Suprapubic skin (tissue), 4 donors: ENCODE measurements at regions not wholly inside any gene's neighbourhood (a gene's known extent, or its start where the extent isn't known, plus 50 kb on each side); places are given as distances from the start of the nearest gene placed in this dataset.

ENCODE experiments used
- DNase-seq, 2 donors: peaks; one replicate each; pipeline ENCODE4 v3.0.0-alpha.2; 2019; ENCODE audit warnings: low spot score in 2 of 2
- H3K27ac ChIP-seq: fragments of 200-600 bp; sonication (generic); one replicate; pipeline ENCODE4 v1.5.1; 2019
- H3K27me3 ChIP-seq: fragments of 200-600 bp; sonication (generic); one replicate; pipeline ENCODE4 v1.5.1; 2019
- H3K36me3 ChIP-seq: fragments of 200-600 bp; sonication (generic); one replicate; pipeline ENCODE4 v1.5.1; 2019
- H3K4me1 ChIP-seq: fragments of 200-600 bp; sonication (generic); one replicate; pipeline ENCODE4 v1.5.1; 2019
- H3K4me3 ChIP-seq: fragments of 200-600 bp; sonication (generic); one replicate; pipeline ENCODE4 v1.5.1; 2019; ENCODE audit warnings: mild to moderate bottlenecking
- H3K9me3 ChIP-seq: fragments of 200-600 bp; sonication (generic); one replicate; pipeline ENCODE4 v1.5.1; 2019
- CTCF ChIP-seq, 2 donors: fragments of 200-600 bp in 1 of 2; fragments of 450-650 bp in 1 of 2; sonication (generic) in 1 of 2; IDR thresholded peaks; one replicate each; pipeline ENCODE4 v1.5.1; 2016 to 2019; ENCODE audit warnings: antibody characterized with exemption in 2 of 2, mild to moderate bottlenecking in 1 of 2, moderate library complexity in 1 of 2
- EP300 ChIP-seq: sonication (generic); formaldehyde crosslinking; IDR thresholded peaks from one replicate; pipeline ENCODE4 v1.6.1; 2017; ENCODE audit warnings: antibody characterized with exemption
- POLR2A ChIP-seq, 2 donors: fragments of 450-650 bp; IDR thresholded peaks; one replicate each; pipeline ENCODE4 v1.6.1; 2017; ENCODE audit warnings: antibody characterized with exemption in 2 of 2, mild to moderate bottlenecking in 2 of 2, moderate library complexity in 2 of 2
- POLR2AphosphoS5 ChIP-seq, 3 donors: sonication (generic); formaldehyde crosslinking; IDR thresholded peaks; one replicate each; pipeline ENCODE4 v1.6.1; 2017; ENCODE audit warnings: antibody characterized with exemption in 3 of 3
- WGBS: methylation state at CpG from one replicate; pipeline ENCODE4 v1.1.5; 2018; 5-methylcytosine and 5-hydroxymethylcytosine counted together

GRCh38 chr7:49638166-49638565 is 135.3 kb upstream of the VWC2 start:
- no peaks in the 10 kb centered on the region for H3K4me1 ChIP-seq
- H3K27me3 ChIP-seq = no peaks in the 10 kb centered on the region
- H3K27ac ChIP-seq = no peak overlapping the region
- WGBS = 81% methylated on average over 3 of the region's 3 CpGs
- no peak overlapping the region for H3K4me3 ChIP-seq
- no peak for TF ChIP-seq CTCF (IDR thresholded peaks at IDR 0.05)
- TF ChIP-seq EP300 = no peak
- no peak for TF ChIP-seq POLR2A (IDR thresholded peaks at IDR 0.05)
- TF ChIP-seq POLR2AphosphoS5 (IDR thresholded peaks at IDR 0.05) = no peak
- H3K36me3 ChIP-seq = no peaks in the 10 kb centered on the region
- no peak for DNase-seq
- H3K9me3 ChIP-seq = no peaks in the 10 kb centered on the region

GRCh38 chr7:49639068-49639593 is 134.3 kb upstream of the VWC2 start:
- H3K27me3 ChIP-seq = no peaks in the 10 kb centered on the region
- no peak for DNase-seq
- H3K9me3 ChIP-seq = no peaks in the 10 kb centered on the region
- H3K4me3 ChIP-seq = no peak overlapping the region
- no peak overlapping the region for H3K27ac ChIP-seq
- TF ChIP-seq POLR2AphosphoS5 (IDR thresholded peaks at IDR 0.05) = no peak
- H3K36me3 ChIP-seq = no peaks in the 10 kb centered on the region
- 82% methylated on average over 1 of the region's 1 CpG for WGBS
- H3K4me1 ChIP-seq = no peaks in the 10 kb centered on the region

- no peak for TF ChIP-seq CTCF (IDR thresholded peaks at IDR 0.05)
- TF ChIP-seq EP300 = no peak
- TF ChIP-seq POLR2AphosphoS5 (IDR thresholded peaks at IDR 0.05) = no peak
- TF ChIP-seq POLR2A (IDR thresholded peaks at IDR 0.05) = no peak
- no peaks in the 10 kb centered on the region for H3K9me3 ChIP-seq
- no peaks in the 10 kb centered on the region for H3K4me1 ChIP-seq
- no peaks in the 10 kb centered on the region for H3K27me3 ChIP-seq
- no peak overlapping the region for H3K27ac ChIP-seq
- H3K36me3 ChIP-seq = no peaks in the 10 kb centered on the region
- H3K4me3 ChIP-seq = no peak overlapping the region
- no peak for DNase-seq
- 74% methylated on average over 2 of the region's 2 CpGs for WGBS
Measured at GRCh38 chr7:49639808-49640207, 133.6 kb upstream of the VWC2 start.

- Histone ChIP-seq H3K9me3 (no peaks in the 10 kb centered on the region), H3K36me3 (no peaks in the 10 kb centered on the region)
- TF ChIP-seq CTCF (IDR thresholded peaks at IDR 0.05) (no peak), EP300 (no peak), POLR2A (IDR thresholded peaks at IDR 0.05) (no peak), POLR2AphosphoS5 (IDR thresholded peaks at IDR 0.05) (no peak)
Measured at GRCh38 chr7:49643321-49643720, 130.1 kb upstream of the VWC2 start.

GRCh38 chr7:49643736-49644135 is 129.7 kb upstream of the VWC2 start:
- Histone ChIP-seq H3K36me3 (no peaks in the 10 kb centered on the region), H3K4me3 (no peak overlapping the region), H3K9me3 (no peaks in the 10 kb centered on the region), H3K4me1 (no peaks in the 10 kb centered on the region), H3K27me3 (no peaks in the 10 kb centered on the region), H3K27ac (no peak overlapping the region)
- TF ChIP-seq CTCF (IDR thresholded peaks at IDR 0.05) = no peak
- TF ChIP-seq EP300 = no peak
- TF ChIP-seq POLR2AphosphoS5 (IDR thresholded peaks at IDR 0.05) = no peak
- no peak for TF ChIP-seq POLR2A (IDR thresholded peaks at IDR 0.05)
- DNase-seq = no peak
- 68% methylated on average over 4 of the region's 4 CpGs for WGBS

More at GRCh38 chr7:49643321-49643720, 130.1 kb upstream of the VWC2 start:
- 69% methylated on average over 5 of the region's 5 CpGs for WGBS
- Histone ChIP-seq H3K27ac (no peak overlapping the region), H3K4me3 (no peak overlapping the region), H3K27me3 (no peaks in the 10 kb centered on the region), H3K4me1 (no peaks in the 10 kb centered on the region)
- DNase-seq = no peak
